HFFc6 (cell line): ENCODE measurements at regions not wholly inside any gene's neighbourhood (a gene's known extent, or its start where the extent isn't known, plus 50 kb on each side); places are given as distances from the start of the nearest gene placed in this dataset.

ENCODE experiments used
- DNase-seq: peaks from one replicate; pipeline ENCODE4 v3.0.0-alpha.2; 2018
- H3K27ac Mint-ChIP-seq: 2 replicates; pipeline ENCODE4 v1.8.0; 2020; ENCODE audit warnings: mild to moderate bottlenecking, mixed read lengths
- H3K27me3 Mint-ChIP-seq: 2 replicates; pipeline ENCODE4 v1.8.0; 2021; ENCODE audit warnings: mild to moderate bottlenecking, moderate library complexity, mixed read lengths; ENCODE audit not compliant: insufficient read depth
- H3K36me3 Mint-ChIP-seq: 2 replicates; pipeline ENCODE4 v1.8.0; 2021; ENCODE audit warnings: low read depth, mixed read lengths
- H3K4me1 Mint-ChIP-seq: 2 replicates; pipeline ENCODE4 v1.8.0; 2020; ENCODE audit warnings: low read depth, mixed read lengths
- H3K4me3 Mint-ChIP-seq: 2 replicates; pipeline ENCODE4 v1.8.0; 2020; ENCODE audit warnings: mild to moderate bottlenecking, moderate library complexity, mixed read lengths
- H3K9me3 Mint-ChIP-seq: 2 replicates; pipeline ENCODE4 v1.8.0; 2020; ENCODE audit warnings: mild to moderate bottlenecking, mixed read lengths
- TF ChIP-seq, protein P1 (sequence below): fragments of 200-600 bp; sonication (generic); IDR thresholded peaks from 2 replicates; pipeline ENCODE4 v1.5.0; 2021; ENCODE audit warnings: antibody characterized with exemption, mild to moderate bottlenecking

DNA sequence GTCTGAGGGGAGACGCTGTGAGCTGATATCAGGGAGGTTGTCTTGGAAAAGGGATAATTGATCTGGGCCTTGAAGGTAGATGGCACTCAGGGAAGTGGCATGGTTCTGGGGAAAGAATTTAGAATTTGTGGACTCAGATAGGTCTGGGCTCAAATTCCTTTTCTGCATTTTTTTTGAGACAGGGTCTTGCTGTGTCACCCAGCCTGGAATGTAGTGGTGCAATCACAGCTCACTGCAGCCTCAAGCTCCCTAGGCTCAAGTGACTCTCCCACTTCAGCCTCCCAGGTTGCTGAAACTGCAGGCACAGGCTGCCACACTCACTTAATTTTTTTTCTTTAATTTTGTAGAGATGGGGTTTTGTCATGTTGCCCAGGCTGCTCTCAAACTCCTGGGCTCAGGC is 98.1 kb upstream of the NCOR2 start:
- Mint-ChIP-seq H3K4me1 (peaks cover 27% of the 10 kb centered on the region), H3K4me3 (no peak overlapping the region), H3K27ac (peak overlapping the region; percentile 12; the same call in 1 of the 2 replicates), H3K27me3 (peaks cover 5% of the 10 kb centered on the region; the same call in 1 of the 2 replicates), H3K9me3 (peaks cover 4% of the 10 kb centered on the region), H3K36me3 (peaks cover 4% of the 10 kb centered on the region; the same call in 1 of the 2 replicates)
- TF ChIP-seq, protein P1, sequence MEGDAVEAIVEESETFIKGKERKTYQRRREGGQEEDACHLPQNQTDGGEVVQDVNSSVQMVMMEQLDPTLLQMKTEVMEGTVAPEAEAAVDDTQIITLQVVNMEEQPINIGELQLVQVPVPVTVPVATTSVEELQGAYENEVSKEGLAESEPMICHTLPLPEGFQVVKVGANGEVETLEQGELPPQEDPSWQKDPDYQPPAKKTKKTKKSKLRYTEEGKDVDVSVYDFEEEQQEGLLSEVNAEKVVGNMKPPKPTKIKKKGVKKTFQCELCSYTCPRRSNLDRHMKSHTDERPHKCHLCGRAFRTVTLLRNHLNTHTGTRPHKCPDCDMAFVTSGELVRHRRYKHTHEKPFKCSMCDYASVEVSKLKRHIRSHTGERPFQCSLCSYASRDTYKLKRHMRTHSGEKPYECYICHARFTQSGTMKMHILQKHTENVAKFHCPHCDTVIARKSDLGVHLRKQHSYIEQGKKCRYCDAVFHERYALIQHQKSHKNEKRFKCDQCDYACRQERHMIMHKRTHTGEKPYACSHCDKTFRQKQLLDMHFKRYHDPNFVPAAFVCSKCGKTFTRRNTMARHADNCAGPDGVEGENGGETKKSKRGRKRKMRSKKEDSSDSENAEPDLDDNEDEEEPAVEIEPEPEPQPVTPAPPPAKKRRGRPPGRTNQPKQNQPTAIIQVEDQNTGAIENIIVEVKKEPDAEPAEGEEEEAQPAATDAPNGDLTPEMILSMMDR: no peak
- DNase-seq: peak; percentile 26

DNA sequence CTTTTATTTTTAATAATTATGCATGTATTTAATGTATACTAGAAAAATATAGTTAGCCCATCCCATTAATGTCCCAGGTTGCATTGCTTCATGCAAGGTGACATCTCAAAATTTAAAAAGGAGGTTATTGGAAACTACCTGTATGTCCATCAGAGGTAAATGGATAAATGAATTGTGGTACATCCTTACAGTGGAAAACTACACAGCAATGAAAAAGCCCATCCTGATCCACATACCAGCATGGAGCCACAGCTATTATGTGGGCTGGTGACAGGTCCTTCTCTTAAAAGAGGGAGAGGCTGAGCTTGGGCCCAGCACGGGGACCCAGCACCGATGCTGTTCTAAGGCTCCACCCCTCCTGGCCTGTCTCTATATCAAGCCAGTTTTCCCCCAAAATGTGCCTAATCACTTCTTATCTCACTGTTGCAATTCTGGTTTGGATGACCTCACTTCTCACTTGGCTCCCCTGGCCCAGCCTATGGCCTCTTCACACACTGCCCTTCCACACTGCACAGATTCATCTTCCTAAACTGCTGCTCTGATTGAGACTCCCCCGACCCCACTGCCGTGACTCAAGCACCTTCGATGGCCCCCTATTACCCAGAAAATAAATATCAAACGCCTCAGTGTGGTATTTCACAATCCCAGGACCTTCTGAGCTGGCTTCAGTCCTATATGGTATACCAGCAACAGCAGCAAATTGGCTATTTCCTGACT is 97.1 kb upstream of the NCOR2 start:
- Mint-ChIP-seq H3K4me1 (peaks cover 27% of the 10 kb centered on the region), H3K9me3 (no peaks in the 10 kb centered on the region; the same call in 1 of the 2 replicates), H3K27me3 (peaks cover 5% of the 10 kb centered on the region; the same call in 1 of the 2 replicates), H3K36me3 (no peaks in the 10 kb centered on the region), H3K4me3 (no peak overlapping the region), H3K27ac (no peak overlapping the region)
- TF ChIP-seq, protein P1: no peak
- no peak for DNase-seq

DNA sequence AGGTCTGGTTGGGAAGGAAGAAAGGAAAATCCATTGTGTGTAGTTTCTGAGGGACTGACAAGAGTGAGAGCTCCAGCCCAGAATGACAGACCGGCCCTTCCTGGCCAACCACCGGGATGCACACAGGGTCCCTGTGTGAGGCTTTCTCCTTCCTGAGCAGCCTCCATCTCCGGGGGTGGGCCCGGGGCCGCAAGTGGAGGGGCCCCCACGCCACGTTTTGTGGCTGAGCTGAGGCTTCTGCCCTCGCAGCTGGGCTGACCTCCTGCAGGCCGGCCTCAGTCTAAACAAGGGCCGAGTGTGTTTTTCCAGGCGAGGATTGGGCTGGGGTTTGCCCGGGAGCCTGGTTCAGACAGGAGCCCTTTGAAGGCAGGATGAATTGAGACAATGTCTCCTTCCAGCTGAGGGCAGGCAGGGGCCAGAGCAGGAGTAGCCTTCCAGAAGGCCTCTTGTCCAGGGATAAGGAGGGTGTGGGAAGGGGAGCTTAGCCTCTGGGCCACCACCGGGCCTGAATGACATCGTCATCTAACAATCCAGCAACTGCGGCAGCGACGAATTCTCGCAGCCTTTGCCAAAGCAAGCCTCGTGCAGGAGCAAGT is 96.5 kb upstream of the NCOR2 start:
- Mint-ChIP-seq H3K4me1 (peaks cover 27% of the 10 kb centered on the region), H3K9me3 (no peaks in the 10 kb centered on the region; the same call in 1 of the 2 replicates), H3K4me3 (no peak overlapping the region), H3K27me3 (peaks cover 6% of the 10 kb centered on the region; the same call in 1 of the 2 replicates), H3K27ac (no peak overlapping the region), H3K36me3 (no peaks in the 10 kb centered on the region)
- TF ChIP-seq, protein P1: no peak
- no peak for DNase-seq

DNA sequence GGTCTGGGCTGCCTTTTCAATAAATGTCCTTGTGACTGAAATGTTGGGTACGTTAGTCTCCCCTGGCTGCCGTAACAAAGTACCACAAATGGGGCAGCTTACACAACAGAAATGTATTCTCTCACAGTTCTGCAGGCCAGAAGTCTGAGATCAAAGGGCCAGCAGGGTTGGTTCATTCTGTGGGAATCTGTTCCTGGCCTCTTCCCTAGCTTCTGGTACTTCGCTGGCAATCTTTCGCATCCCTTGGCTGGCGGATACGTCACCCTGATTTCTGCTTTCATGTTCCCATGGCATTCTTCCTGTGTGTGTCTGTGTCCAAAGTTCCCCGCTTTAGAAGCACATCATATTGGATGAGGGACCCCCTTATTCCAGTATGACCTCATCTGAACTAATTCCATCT is 95.8 kb upstream of the NCOR2 start:
- peaks cover 6% of the 10 kb centered on the region; the same call in 1 of the 2 replicates for H3K27me3 Mint-ChIP-seq
- peaks cover 27% of the 10 kb centered on the region for H3K4me1 Mint-ChIP-seq
- H3K36me3 Mint-ChIP-seq: no peaks in the 10 kb centered on the region
- H3K27ac Mint-ChIP-seq: no peak overlapping the region
- DNase-seq: no peak
- no peak overlapping the region for H3K4me3 Mint-ChIP-seq
- TF ChIP-seq, protein P1: no peak
- no peaks in the 10 kb centered on the region; the same call in 1 of the 2 replicates for H3K9me3 Mint-ChIP-seq

DNA sequence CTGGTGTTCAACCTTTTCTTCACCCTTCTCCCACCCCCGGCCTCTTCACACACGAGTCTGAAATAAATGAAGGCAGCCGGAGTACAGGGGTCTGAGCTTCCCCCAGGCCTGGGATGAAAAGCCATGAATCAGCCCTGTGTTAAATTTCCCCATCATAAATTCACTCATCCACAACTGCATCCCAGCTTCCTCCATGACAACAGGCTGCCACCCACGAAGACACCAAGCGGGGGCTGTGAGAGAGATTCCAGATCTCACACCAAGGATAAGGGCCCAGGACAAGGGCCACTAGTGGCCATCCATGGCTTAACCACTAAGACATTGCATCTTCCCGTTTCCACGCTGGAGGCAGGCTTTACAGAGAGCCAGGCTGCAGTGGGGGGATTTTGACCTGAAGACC is 93.9 kb upstream of the NCOR2 start:
- H3K36me3 Mint-ChIP-seq: no peaks in the 10 kb centered on the region
- no peak for DNase-seq
- TF ChIP-seq, protein P1: 0 out of 2 replicates have a peak, but pooled peaks have one; percentile 15
- H3K4me1 Mint-ChIP-seq: peaks cover 27% of the 10 kb centered on the region
- H3K9me3 Mint-ChIP-seq: no peaks in the 10 kb centered on the region; the same call in 1 of the 2 replicates
- H3K27ac Mint-ChIP-seq: no peak overlapping the region
- H3K4me3 Mint-ChIP-seq: no peak overlapping the region
- H3K27me3 Mint-ChIP-seq: peaks cover 3% of the 10 kb centered on the region; the same call in 1 of the 2 replicates
